CD8-positive, alpha-beta memory T cell (primary cell): ENCODE measurements at regions not wholly inside any gene's neighbourhood (a gene's known extent, or its start where the extent isn't known, plus 50 kb on each side); places are given as distances from the start of the nearest gene placed in this dataset.

ENCODE experiments used
- CTCF ChIA-PET: fragments of 350-600 bp; sonication (Branson Sonifier 250); formaldehyde crosslinking; loops from one replicate; lab custom pipeline; 2021; ENCODE audit warnings: antibody characterized with exemption; lab: Charles Lee
- POLR2A ChIA-PET: fragments of 350-600 bp; sonication (Branson Sonifier 250); formaldehyde crosslinking; loops from one replicate; lab custom pipeline; 2021; ENCODE audit warnings: antibody characterized with exemption; lab: Charles Lee
- DNase-seq, 5 donors: peaks; one replicate each; pipeline versions ENCODE4 v3.0.0 to v3.0.0-alpha.2; 2020 to 2022; ENCODE audit warnings: mixed read lengths in 1 of 5
- H3K27ac ChIP-seq: one replicate; pipeline ENCODE4 v1.7.0; 2013; ENCODE audit warnings: low read depth, mild to moderate bottlenecking, low read length, moderate library complexity
- H3K27me3 ChIP-seq: 2 replicates; pipeline ENCODE4 v1.7.0; 2013; ENCODE audit warnings: low read length, mild to moderate bottlenecking; ENCODE audit not compliant: insufficient read depth, poor library complexity, severe bottlenecking
- H3K36me3 ChIP-seq: 2 replicates; pipeline ENCODE4 v1.7.0; 2013; ENCODE audit warnings: mild to moderate bottlenecking, low read length, moderate library complexity; ENCODE audit not compliant: insufficient read depth
- H3K4me1 ChIP-seq: 2 replicates; pipeline ENCODE4 v1.7.0; 2013; ENCODE audit warnings: mild to moderate bottlenecking, low read length, moderate library complexity; ENCODE audit not compliant: insufficient read depth
- H3K4me3 ChIP-seq: 2 replicates; pipeline ENCODE4 v1.7.0; 2013; ENCODE audit warnings: mild to moderate bottlenecking, low read length
- H3K9me3 ChIP-seq: 2 replicates; pipeline ENCODE4 v1.7.0; 2013; ENCODE audit warnings: mild to moderate bottlenecking, low read length
- H3K27ac Mint-ChIP-seq, 8 donors: one replicate each; pipeline ENCODE4 v1.8.0; 2020 to 2021; ENCODE audit warnings: mixed read lengths in 8 of 8, mild to moderate bottlenecking in 6 of 8, inconsistent platforms in 3 of 8, moderate library complexity in 3 of 8
- H3K27me3 Mint-ChIP-seq, 2 donors: one replicate each; pipeline ENCODE4 v1.8.0; 2020 to 2021; ENCODE audit warnings: mixed read lengths in 2 of 2, mild to moderate bottlenecking in 1 of 2, moderate library complexity in 1 of 2
- H3K36me3 Mint-ChIP-seq, 3 donors: one replicate each; pipeline ENCODE4 v1.8.0; 2020 to 2021; ENCODE audit warnings: mixed read lengths in 3 of 3, inconsistent platforms in 1 of 3, mild to moderate bottlenecking in 1 of 3
- H3K4me1 Mint-ChIP-seq, 3 donors: one replicate each; pipeline ENCODE4 v1.8.0; 2020 to 2021; ENCODE audit warnings: mixed read lengths in 3 of 3, inconsistent platforms in 1 of 3, mild to moderate bottlenecking in 1 of 3
- H3K4me3 Mint-ChIP-seq, 7 donors: one replicate each; pipeline ENCODE4 v1.8.0; 2020 to 2021; ENCODE audit warnings: mixed read lengths in 7 of 7, mild to moderate bottlenecking in 6 of 7, moderate library complexity in 4 of 7, inconsistent platforms in 2 of 7
- H3K9me3 Mint-ChIP-seq, 5 donors: one replicate each; pipeline ENCODE4 v1.8.0; 2020 to 2022; ENCODE audit warnings: mixed read lengths in 5 of 5, mild to moderate bottlenecking in 3 of 5, moderate library complexity in 2 of 5, inconsistent platforms in 1 of 5

GRCh38 chr2:5509362-5509761, 182.8 kb upstream of the SOX11 start:
- H3K36me3 Mint-ChIP-seq, result no peaks in the 10 kb centered on the region
- Histone ChIP-seq H3K9me3 (no peaks in the 10 kb centered on the region), H3K4me1 (no peaks in the 10 kb centered on the region), H3K4me3 (no peak overlapping the region), H3K27me3 (no peaks in the 10 kb centered on the region), H3K27ac (no peak overlapping the region), H3K36me3 (no peaks in the 10 kb centered on the region)
- H3K27me3 Mint-ChIP-seq, result no peaks in the 10 kb centered on the region
- CTCF ChIA-PET, result no interaction called here
- no peak for DNase-seq
- H3K27ac Mint-ChIP-seq, result no peak overlapping the region
- H3K9me3 Mint-ChIP-seq, result peaks cover 0 to 2% (median 0%) of the 10 kb centered on the region in 5 donors
- H3K4me3 Mint-ChIP-seq, result no peak overlapping the region
- POLR2A ChIA-PET, result no interaction called here
- no peaks in the 10 kb centered on the region for H3K4me1 Mint-ChIP-seq

GRCh38 chr2:5510082-5510481, 182.1 kb upstream of the SOX11 start:
- no peaks in the 10 kb centered on the region for H3K36me3 Mint-ChIP-seq
- H3K4me1 ChIP-seq, result no peaks in the 10 kb centered on the region
- CTCF ChIA-PET, result no interaction called here
- H3K27me3 Mint-ChIP-seq, result no peaks in the 10 kb centered on the region
- no peaks in the 10 kb centered on the region for H3K9me3 ChIP-seq
- H3K4me3 ChIP-seq, result no peak overlapping the region
- no peaks in the 10 kb centered on the region for H3K4me1 Mint-ChIP-seq
- no peaks in the 10 kb centered on the region for H3K36me3 ChIP-seq
- H3K27me3 ChIP-seq, result no peaks in the 10 kb centered on the region
- H3K4me3 Mint-ChIP-seq, result no peak overlapping the region
- peaks cover 0 to 2% (median 0%) of the 10 kb centered on the region in 5 donors for H3K9me3 Mint-ChIP-seq
- DNase-seq, result no peak
- POLR2A ChIA-PET, result no interaction called here
- H3K27ac ChIP-seq, result no peak overlapping the region
- H3K27ac Mint-ChIP-seq, result no peak overlapping the region

DNA sequence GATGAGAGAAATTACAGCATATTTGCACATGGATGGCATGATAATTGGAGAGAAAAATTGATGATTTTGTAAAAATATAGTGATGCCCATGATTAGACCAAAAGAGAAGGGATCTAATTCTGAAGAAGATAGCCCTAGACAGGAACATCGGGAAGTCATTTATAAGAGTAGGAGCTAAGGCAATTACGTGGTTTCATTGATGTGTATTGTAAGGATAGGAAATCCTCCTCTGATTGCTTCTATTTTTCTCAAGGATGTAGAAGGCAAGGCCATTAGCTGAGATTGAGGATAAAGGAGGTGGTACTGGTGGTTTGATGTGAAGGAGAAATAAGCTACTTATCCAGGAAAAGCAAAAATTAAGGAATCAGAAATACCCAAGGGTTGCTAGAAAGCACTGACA, 176.5 kb upstream of the SOX11 start:
- Mint-ChIP-seq H3K36me3 (no peaks in the 10 kb centered on the region), H3K27ac (no peak overlapping the region), H3K4me1 (no peaks in the 10 kb centered on the region), H3K9me3 (no peaks in the 10 kb centered on the region), H3K27me3 (no peaks in the 10 kb centered on the region), H3K4me3 (no peak overlapping the region)
- no peak overlapping the region for H3K4me3 ChIP-seq
- ChIA-PET POLR2A (no interaction called here), CTCF (no interaction called here)
- no peak overlapping the region for H3K27ac ChIP-seq
- no peak for DNase-seq
- no peaks in the 10 kb centered on the region for H3K36me3 ChIP-seq
- H3K9me3 ChIP-seq, result no peaks in the 10 kb centered on the region
- H3K4me1 ChIP-seq, result no peaks in the 10 kb centered on the region
- no peaks in the 10 kb centered on the region for H3K27me3 ChIP-seq

DNA sequence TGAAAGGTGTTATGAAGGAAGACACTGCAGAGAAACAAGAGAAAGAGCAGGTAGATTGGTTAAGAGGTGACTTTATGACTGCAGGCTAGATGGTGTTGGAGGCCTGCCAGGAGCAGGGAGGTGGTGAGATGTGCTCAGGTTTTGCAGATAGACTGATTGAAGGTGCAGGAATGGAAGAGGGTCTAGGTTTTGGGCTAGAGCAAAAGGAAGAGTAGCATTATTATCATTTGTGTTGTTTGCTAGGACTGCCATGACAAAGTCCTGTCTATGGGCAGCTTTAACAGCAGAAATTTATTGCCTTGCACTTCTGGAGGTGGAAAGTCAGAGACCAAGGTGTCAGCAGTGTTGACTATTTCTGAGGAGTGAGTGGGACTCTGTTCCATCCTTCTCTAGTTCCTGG, 172.9 kb upstream of the SOX11 start:
- H3K4me1 Mint-ChIP-seq, result no peaks in the 10 kb centered on the region
- CTCF ChIA-PET, result no interaction called here
- DNase-seq, result no peak
- H3K27me3 ChIP-seq, result no peaks in the 10 kb centered on the region
- H3K36me3 Mint-ChIP-seq, result no peaks in the 10 kb centered on the region
- H3K4me1 ChIP-seq, result no peaks in the 10 kb centered on the region
- no peaks in the 10 kb centered on the region for H3K27me3 Mint-ChIP-seq
- peaks cover 0 to 4% (median 0%) of the 10 kb centered on the region in 5 donors for H3K9me3 Mint-ChIP-seq
- no peaks in the 10 kb centered on the region for H3K9me3 ChIP-seq
- H3K27ac ChIP-seq, result no peak overlapping the region
- no peaks in the 10 kb centered on the region for H3K36me3 ChIP-seq
- no peak overlapping the region for H3K27ac Mint-ChIP-seq
- H3K4me3 Mint-ChIP-seq, result no peak overlapping the region
- H3K4me3 ChIP-seq, result no peak overlapping the region
- POLR2A ChIA-PET, result no interaction called here

- no peak overlapping the region for H3K27ac ChIP-seq
- Mint-ChIP-seq H3K27me3 (no peaks in the 10 kb centered on the region), H3K27ac (no peak overlapping the region), H3K9me3 (peaks cover 0 to 5% (median 0%) of the 10 kb centered on the region in 5 donors), H3K4me3 (no peak overlapping the region), H3K4me1 (no peaks in the 10 kb centered on the region), H3K36me3 (no peaks in the 10 kb centered on the region)
- no peak for DNase-seq
- POLR2A ChIA-PET, result no interaction called here
- no peaks in the 10 kb centered on the region for H3K36me3 ChIP-seq
- no peaks in the 10 kb centered on the region for H3K4me1 ChIP-seq
- no peaks in the 10 kb centered on the region for H3K27me3 ChIP-seq
- H3K9me3 ChIP-seq, result no peaks in the 10 kb centered on the region
- CTCF ChIA-PET, result no interaction called here
- H3K4me3 ChIP-seq, result no peak overlapping the region
Observed at GRCh38 chr2:5520463-5520972, 171.7 kb upstream of the SOX11 start.

GRCh38 chr2:5521461-5521860, 170.7 kb upstream of the SOX11 start:
- H3K9me3 ChIP-seq, result no peaks in the 10 kb centered on the region
- H3K9me3 Mint-ChIP-seq, result peaks cover 0 to 5% (median 0%) of the 10 kb centered on the region in 5 donors
- H3K4me3 Mint-ChIP-seq, result no peak overlapping the region
- H3K36me3 Mint-ChIP-seq, result no peaks in the 10 kb centered on the region
- no peak overlapping the region for H3K27ac ChIP-seq
- no peak for DNase-seq
- no peaks in the 10 kb centered on the region for H3K27me3 Mint-ChIP-seq
- CTCF ChIA-PET, result no interaction called here
- no peaks in the 10 kb centered on the region for H3K4me1 ChIP-seq
- H3K4me3 ChIP-seq, result no peak overlapping the region
- H3K27ac Mint-ChIP-seq, result no peak overlapping the region
- H3K4me1 Mint-ChIP-seq, result no peaks in the 10 kb centered on the region
- POLR2A ChIA-PET, result no interaction called here
- no peaks in the 10 kb centered on the region for H3K36me3 ChIP-seq
- H3K27me3 ChIP-seq, result no peaks in the 10 kb centered on the region

- Mint-ChIP-seq H3K9me3 (peaks cover 0 to 5% (median 2%) of the 10 kb centered on the region in 5 donors), H3K27me3 (no peaks in the 10 kb centered on the region), H3K4me3 (no peak overlapping the region), H3K4me1 (no peaks in the 10 kb centered on the region), H3K36me3 (no peaks in the 10 kb centered on the region), H3K27ac (no peak overlapping the region)
- POLR2A ChIA-PET, result no interaction called here
- DNase-seq, result no peak
- Histone ChIP-seq H3K27ac (no peak overlapping the region), H3K36me3 (no peaks in the 10 kb centered on the region), H3K9me3 (no peaks in the 10 kb centered on the region), H3K4me1 (no peaks in the 10 kb centered on the region), H3K4me3 (no peak overlapping the region), H3K27me3 (no peaks in the 10 kb centered on the region)
- CTCF ChIA-PET, result no interaction called here
Observed at GRCh38 chr2:5524551-5524950, 167.6 kb upstream of the SOX11 start.

DNA sequence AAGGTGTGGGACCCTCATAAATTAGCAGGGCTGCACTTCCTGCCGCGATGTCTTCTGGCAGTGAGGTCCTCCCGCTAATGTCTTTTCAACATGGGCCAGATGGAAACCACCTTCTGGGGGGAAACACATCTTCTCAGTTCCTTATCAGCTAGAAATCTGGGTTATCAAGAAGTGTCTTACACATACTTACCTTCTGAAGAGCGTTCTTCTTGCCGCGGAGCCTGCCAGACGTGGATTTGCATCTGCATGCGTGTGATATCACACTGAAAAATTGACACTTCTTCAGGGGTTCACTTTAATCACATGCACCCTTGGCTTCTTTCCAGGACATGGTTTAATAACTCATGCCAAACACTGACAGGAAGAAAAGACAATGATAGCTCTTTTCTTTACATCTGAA, 163.5 kb upstream of the SOX11 start:
- POLR2A ChIA-PET, result no interaction called here
- no peak overlapping the region for H3K4me3 ChIP-seq
- H3K36me3 ChIP-seq, result no peaks in the 10 kb centered on the region
- CTCF ChIA-PET, result no interaction called here
- H3K27me3 ChIP-seq, result no peaks in the 10 kb centered on the region
- H3K9me3 ChIP-seq, result no peaks in the 10 kb centered on the region
- no peaks in the 10 kb centered on the region for H3K36me3 Mint-ChIP-seq
- peaks cover 0 to 5% (median 2%) of the 10 kb centered on the region in 5 donors for H3K9me3 Mint-ChIP-seq
- no peaks in the 10 kb centered on the region for H3K4me1 Mint-ChIP-seq
- no peaks in the 10 kb centered on the region for H3K4me1 ChIP-seq
- no peak overlapping the region for H3K27ac ChIP-seq
- DNase-seq, result no peak
- H3K27me3 Mint-ChIP-seq, result no peaks in the 10 kb centered on the region
- no peak overlapping the region for H3K4me3 Mint-ChIP-seq
- H3K27ac Mint-ChIP-seq, result no peak overlapping the region
